Osteocyte (in vitro differentiated cells): ENCODE measurements at regions not wholly inside any gene's neighbourhood (a gene's known extent, or its start where the extent isn't known, plus 50 kb on each side); places are given as distances from the start of the nearest gene placed in this dataset.

ENCODE experiments used
- DNase-seq: peaks from one replicate; pipeline ENCODE4 v3.0.0; 2021; ENCODE audit warnings: mixed read lengths; ENCODE audit not compliant: unreplicated experiment; ENCODE audit errors: extremely low spot score
- H3K27ac Mint-ChIP-seq: one replicate; pipeline ENCODE4 v1.8.0; 2021; ENCODE audit warnings: mild to moderate bottlenecking, mixed read lengths; ENCODE audit not compliant: unreplicated experiment
- H3K27me3 Mint-ChIP-seq: one replicate; pipeline ENCODE4 v1.8.0; 2021; ENCODE audit warnings: mixed read lengths; ENCODE audit not compliant: unreplicated experiment
- H3K36me3 Mint-ChIP-seq: one replicate; pipeline ENCODE4 v1.8.0; 2021; ENCODE audit warnings: mixed read lengths; ENCODE audit not compliant: unreplicated experiment
- H3K4me1 Mint-ChIP-seq: one replicate; pipeline ENCODE4 v1.8.0; 2021; ENCODE audit warnings: mixed read lengths; ENCODE audit not compliant: unreplicated experiment
- H3K4me3 Mint-ChIP-seq: one replicate; pipeline ENCODE4 v1.8.0; 2021; ENCODE audit warnings: mild to moderate bottlenecking, moderate library complexity, mixed read lengths; ENCODE audit not compliant: unreplicated experiment
- H3K9me3 Mint-ChIP-seq: one replicate; pipeline ENCODE4 v1.8.0; 2021; ENCODE audit warnings: mixed read lengths; ENCODE audit not compliant: unreplicated experiment
- TF ChIP-seq, protein P1 (sequence below): fragments of 200-600 bp; sonication (generic); IDR thresholded peaks from 2 replicates; pipeline ENCODE4 v1.5.0; 2021; ENCODE audit warnings: antibody characterized with exemption, mild to moderate bottlenecking, moderate library complexity

DNA sequence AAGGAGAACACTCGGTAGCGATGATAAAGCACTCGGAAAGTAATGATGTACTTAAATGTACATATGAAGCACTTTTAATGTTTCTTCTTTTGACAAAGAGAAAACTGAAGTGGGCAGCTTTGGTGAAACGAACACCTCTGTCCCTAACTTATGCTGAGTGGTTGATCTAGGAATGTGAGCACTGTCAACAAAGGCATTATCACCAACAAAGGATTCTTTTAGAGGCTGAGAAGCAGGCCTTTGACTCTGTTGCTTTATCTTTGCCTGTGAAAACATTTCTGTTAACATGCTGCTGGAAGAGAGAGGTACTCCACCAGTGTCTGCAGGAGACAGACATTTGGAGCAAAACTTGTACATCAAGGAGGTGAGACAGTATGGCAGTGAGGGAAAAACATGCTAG lies 103.2 kb upstream of the VRK1 start:
- H3K27ac Mint-ChIP-seq, result no peak overlapping the region
- no peak for DNase-seq
- no peak overlapping the region for H3K4me3 Mint-ChIP-seq
- H3K9me3 Mint-ChIP-seq, result no peaks in the 10 kb centered on the region
- H3K4me1 Mint-ChIP-seq, result no peaks in the 10 kb centered on the region
- no peaks in the 10 kb centered on the region for H3K27me3 Mint-ChIP-seq
- H3K36me3 Mint-ChIP-seq, result no peaks in the 10 kb centered on the region
- TF ChIP-seq, protein P1, sequence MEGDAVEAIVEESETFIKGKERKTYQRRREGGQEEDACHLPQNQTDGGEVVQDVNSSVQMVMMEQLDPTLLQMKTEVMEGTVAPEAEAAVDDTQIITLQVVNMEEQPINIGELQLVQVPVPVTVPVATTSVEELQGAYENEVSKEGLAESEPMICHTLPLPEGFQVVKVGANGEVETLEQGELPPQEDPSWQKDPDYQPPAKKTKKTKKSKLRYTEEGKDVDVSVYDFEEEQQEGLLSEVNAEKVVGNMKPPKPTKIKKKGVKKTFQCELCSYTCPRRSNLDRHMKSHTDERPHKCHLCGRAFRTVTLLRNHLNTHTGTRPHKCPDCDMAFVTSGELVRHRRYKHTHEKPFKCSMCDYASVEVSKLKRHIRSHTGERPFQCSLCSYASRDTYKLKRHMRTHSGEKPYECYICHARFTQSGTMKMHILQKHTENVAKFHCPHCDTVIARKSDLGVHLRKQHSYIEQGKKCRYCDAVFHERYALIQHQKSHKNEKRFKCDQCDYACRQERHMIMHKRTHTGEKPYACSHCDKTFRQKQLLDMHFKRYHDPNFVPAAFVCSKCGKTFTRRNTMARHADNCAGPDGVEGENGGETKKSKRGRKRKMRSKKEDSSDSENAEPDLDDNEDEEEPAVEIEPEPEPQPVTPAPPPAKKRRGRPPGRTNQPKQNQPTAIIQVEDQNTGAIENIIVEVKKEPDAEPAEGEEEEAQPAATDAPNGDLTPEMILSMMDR, result no peak

DNA sequence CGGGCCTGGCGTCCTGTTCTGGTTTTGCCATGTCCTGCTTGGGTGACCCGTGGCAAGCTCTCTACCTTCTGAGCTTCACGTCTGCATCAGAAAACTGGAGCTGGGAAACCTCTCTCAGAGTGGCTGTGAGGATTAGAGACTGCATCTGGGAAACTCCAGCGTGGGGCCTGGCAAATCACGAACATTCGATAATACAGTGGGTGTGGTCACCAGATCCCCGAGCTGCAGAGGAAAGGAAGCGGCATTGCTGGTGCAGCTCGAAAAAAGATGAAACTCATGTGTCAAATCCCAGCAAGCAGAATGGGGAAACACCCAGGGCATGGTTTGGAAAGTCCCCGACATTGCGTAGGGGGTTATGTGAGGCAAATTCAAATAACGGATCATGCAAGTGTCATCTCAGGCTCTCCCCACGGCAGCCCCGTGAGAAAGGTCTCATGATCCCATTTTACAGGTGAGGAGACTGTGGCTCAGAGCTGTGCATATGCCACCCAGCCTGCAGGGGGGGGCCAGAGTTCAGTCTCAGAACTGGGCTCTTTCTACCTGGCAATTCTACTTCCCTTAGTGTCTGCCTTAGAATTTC lies 98.1 kb upstream of the VRK1 start:
- no peak overlapping the region for H3K4me3 Mint-ChIP-seq
- no peak overlapping the region for H3K27ac Mint-ChIP-seq
- H3K36me3 Mint-ChIP-seq, result no peaks in the 10 kb centered on the region
- no peaks in the 10 kb centered on the region for H3K4me1 Mint-ChIP-seq
- TF ChIP-seq, protein P1, result no peak
- DNase-seq, result no peak
- peaks cover 6% of the 10 kb centered on the region for H3K9me3 Mint-ChIP-seq
- H3K27me3 Mint-ChIP-seq, result no peaks in the 10 kb centered on the region

DNA sequence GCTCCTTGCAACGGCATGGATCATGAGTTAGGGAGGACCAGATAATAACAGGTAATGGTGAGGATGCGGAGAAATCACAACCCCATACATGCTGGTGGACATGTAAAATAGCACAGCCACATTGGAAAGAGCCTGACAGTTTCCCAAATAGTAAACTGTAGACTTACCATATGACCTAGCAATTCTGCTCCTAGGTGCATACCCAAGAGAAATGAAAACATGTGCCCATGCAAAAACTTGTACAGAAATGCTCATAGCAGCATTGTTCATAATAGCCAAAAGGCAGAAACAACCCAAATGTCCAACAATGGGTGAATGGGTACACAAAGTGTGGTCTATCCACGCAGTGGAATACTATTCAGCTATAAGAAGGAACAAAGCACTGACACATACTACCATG lies 97.5 kb upstream of the VRK1 start:
- no peak overlapping the region for H3K27ac Mint-ChIP-seq
- no peaks in the 10 kb centered on the region for H3K27me3 Mint-ChIP-seq

DNA sequence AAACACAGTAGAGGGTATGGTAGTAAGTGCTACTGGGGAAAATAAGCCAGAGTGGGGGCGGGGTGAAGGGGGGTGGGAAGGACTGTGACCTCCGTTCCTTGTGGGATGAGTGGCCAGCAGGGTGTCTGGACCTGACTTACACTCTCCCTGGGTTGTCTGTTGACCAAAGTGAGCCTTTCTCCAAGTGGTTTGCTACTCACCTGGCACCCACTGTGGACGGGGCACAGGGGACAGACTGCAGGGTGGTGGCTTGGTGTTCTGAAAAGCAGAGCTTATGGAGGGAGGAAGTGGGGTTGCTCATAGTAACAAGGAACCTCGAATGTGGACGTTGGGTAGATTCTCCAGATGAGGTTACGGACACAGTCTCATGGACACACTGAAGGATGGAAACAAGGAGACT lies 94.4 kb upstream of the VRK1 start:
- TF ChIP-seq, protein P1, result no peak
- Mint-ChIP-seq H3K4me1 (no peaks in the 10 kb centered on the region), H3K4me3 (no peak overlapping the region), H3K9me3 (peaks cover 6% of the 10 kb centered on the region), H3K36me3 (no peaks in the 10 kb centered on the region), H3K27me3 (no peaks in the 10 kb centered on the region), H3K27ac (no peak overlapping the region)
- DNase-seq, result no peak

More for the DNA sequence above, 97.5 kb upstream of the VRK1 start:
- no peaks in the 10 kb centered on the region for H3K4me1 Mint-ChIP-seq
- H3K4me3 Mint-ChIP-seq, result no peak overlapping the region
- no peak for DNase-seq
- H3K9me3 Mint-ChIP-seq, result peaks cover 6% of the 10 kb centered on the region
- H3K36me3 Mint-ChIP-seq, result no peaks in the 10 kb centered on the region
- TF ChIP-seq, protein P1, result no peak

DNA sequence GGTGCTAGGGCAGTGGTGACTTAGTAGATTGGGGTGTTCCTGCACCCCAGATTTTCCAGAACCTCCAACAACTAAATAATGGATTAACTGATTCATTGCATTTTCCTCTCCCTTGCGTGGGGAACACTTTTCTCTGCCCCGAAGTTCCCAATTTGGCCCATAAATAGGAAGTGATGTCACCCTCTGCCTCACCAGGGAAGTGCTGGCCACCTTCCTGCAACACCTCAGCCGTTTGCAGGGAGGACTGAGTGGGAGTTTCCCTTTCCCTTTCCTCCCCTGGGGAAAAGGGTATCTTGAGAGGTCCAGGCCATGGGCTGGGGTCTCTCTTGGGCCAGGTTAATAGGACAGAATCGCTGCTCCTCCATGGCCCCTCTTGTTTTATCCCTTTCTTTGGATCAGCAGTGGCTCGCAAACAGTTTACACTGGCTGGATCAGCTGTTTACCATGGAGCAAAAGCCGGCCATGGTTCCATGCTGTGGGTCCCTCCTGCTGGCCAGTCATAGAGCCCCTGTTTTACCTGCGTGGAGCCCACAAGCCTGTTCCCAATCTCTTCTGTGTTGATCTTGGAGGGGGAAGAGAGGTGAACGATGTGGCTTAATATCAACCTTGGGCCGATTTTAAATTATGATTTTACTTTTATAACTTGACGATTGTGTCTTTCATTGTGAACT lies 91.6 kb upstream of the VRK1 start:
- Mint-ChIP-seq H3K36me3 (no peaks in the 10 kb centered on the region), H3K9me3 (no peaks in the 10 kb centered on the region), H3K4me3 (no peak overlapping the region), H3K27ac (no peak overlapping the region), H3K27me3 (no peaks in the 10 kb centered on the region), H3K4me1 (no peaks in the 10 kb centered on the region)
- DNase-seq, result no peak
- TF ChIP-seq, protein P1, result no peak
